Upper lobe of left lung (tissue), 6 donors: ENCODE measurements at regions not wholly inside any gene's neighbourhood (a gene's known extent, or its start where the extent isn't known, plus 50 kb on each side); places are given as distances from the start of the nearest gene placed in this dataset.

Experiments used
- ATAC-seq, 2 donors: fragments of 200-7000 bp; cut with Tn5 transposase; one replicate each; pipeline ENCODE4 v1.9.1; 2022; ENCODE audit warnings: mild to moderate bottlenecking in 2 of 2, moderate library complexity in 2 of 2; ENCODE audit not compliant: low FRiP score in 2 of 2
- DNase-seq, 2 donors: peaks; one replicate each; pipeline ENCODE4 v3.0.0-alpha.2; 2019 to 2020
- H3K27ac ChIP-seq, 4 donors: fragments of 200-600 bp; sonication (generic); one replicate each; pipeline ENCODE4 v1.5.1; 2016 to 2019
- H3K27me3 ChIP-seq, 4 donors: fragments of 200-600 bp; sonication (generic); one replicate each; pipeline ENCODE4 v1.5.1; 2017 to 2019
- H3K36me3 ChIP-seq, 4 donors: fragments of 200-600 bp; sonication (generic); one replicate each; pipeline ENCODE4 v1.5.1; 2016 to 2019
- H3K4me1 ChIP-seq, 4 donors: fragments of 200-600 bp; sonication (generic); one replicate each; pipeline ENCODE4 v1.5.1; 2018 to 2019
- H3K4me3 ChIP-seq, 4 donors: fragments of 200-600 bp; sonication (generic); one replicate each; pipeline ENCODE4 v1.5.1; 2017 to 2019; ENCODE audit warnings: mild to moderate bottlenecking in 2 of 4, moderate library complexity in 1 of 4
- H3K9me3 ChIP-seq, 4 donors: fragments of 200-600 bp; sonication (generic); one replicate each; pipeline ENCODE4 v1.5.1; 2018 to 2019
- CTCF ChIP-seq, 6 experiments: fragments of 450-650 bp in 4 of 6; fragments of 200-600 bp in 2 of 6; sonication (generic) in 2 of 6; IDR thresholded peaks; one replicate each; pipeline ENCODE4 v1.5.1; 2016 to 2019; ENCODE audit warnings: antibody characterized with exemption in 6 of 6
- EP300 ChIP-seq, 4 donors: sonication (generic); formaldehyde crosslinking; IDR thresholded peaks; one replicate each; pipeline ENCODE4 v1.5.1; 2017; ENCODE audit warnings: antibody characterized with exemption in 4 of 4, control low read depth in 2 of 4
- POLR2A ChIP-seq, 4 donors: fragments of 450-650 bp; IDR thresholded peaks; one replicate each; pipeline ENCODE4 v1.5.1; 2016 to 2017; ENCODE audit warnings: antibody characterized with exemption in 4 of 4, mild to moderate bottlenecking in 2 of 4
- POLR2AphosphoS5 ChIP-seq, 2 donors: sonication (generic); formaldehyde crosslinking; IDR thresholded peaks; one replicate each; pipeline ENCODE4 v1.5.1; 2017; ENCODE audit warnings: antibody characterized with exemption in 2 of 2
- WGBS, 2 donors: methylation state at CpG; one replicate each; pipeline ENCODE4 v1.1.5; 2017 to 2018; 5-methylcytosine and 5-hydroxymethylcytosine counted together
- donor health status: DM: no; HTN: no; CAD: no; lungs with moderate emphysema.
- donor health status: DM: no; HTN: yes; CAD: no; lungs with severe emphysema.

- 57 to 68% methylated on average over 2 of the region's 2 CpGs for WGBS, 2 donors
- no peak for ATAC-seq
- Histone ChIP-seq H3K27ac (no peak overlapping the region), H3K9me3 (no peaks in the 10 kb centered on the region), H3K36me3 (no peaks in the 10 kb centered on the region), H3K4me3 (no peak overlapping the region), H3K4me1 (no peaks in the 10 kb centered on the region), H3K27me3 (no peaks in the 10 kb centered on the region)
- TF ChIP-seq POLR2AphosphoS5 (IDR thresholded peaks at IDR 0.05) (no peak), POLR2A (IDR thresholded peaks at IDR 0.05) (no peak), CTCF (IDR thresholded peaks at IDR 0.05) (no peak), EP300 (IDR thresholded peaks at IDR 0.05) (no peak)
- no peak for DNase-seq
Observed at GRCh38 chr2:58870704-58871103, 629.6 kb upstream of the FANCL start.

GRCh38 chr2:58866946-58867345 is 625.8 kb upstream of the FANCL start:
- Histone ChIP-seq H3K36me3 (no peaks in the 10 kb centered on the region), H3K9me3 (no peaks in the 10 kb centered on the region), H3K27ac (no peak overlapping the region), H3K4me3 (no peak overlapping the region), H3K27me3 (no peaks in the 10 kb centered on the region), H3K4me1 (no peaks in the 10 kb centered on the region)
- WGBS, 2 donors, result 83 to 91% methylated on average over 1 of the region's 1 CpG
- no peak for TF ChIP-seq CTCF (IDR thresholded peaks at IDR 0.05)
- TF ChIP-seq EP300 (IDR thresholded peaks at IDR 0.05), result no peak
- no peak for TF ChIP-seq POLR2A (IDR thresholded peaks at IDR 0.05)
- TF ChIP-seq POLR2AphosphoS5 (IDR thresholded peaks at IDR 0.05), result no peak
- no peak for ATAC-seq
- DNase-seq, result no peak

- no peak for TF ChIP-seq CTCF (IDR thresholded peaks at IDR 0.05)
- TF ChIP-seq EP300 (IDR thresholded peaks at IDR 0.05), result no peak
- 29 to 52% methylated on average over 1 of the region's 1 CpG for WGBS, 2 donors
- no peak overlapping the region for H3K27ac ChIP-seq
- no peaks in the 10 kb centered on the region for H3K27me3 ChIP-seq
- H3K9me3 ChIP-seq, result no peaks in the 10 kb centered on the region
- no peak overlapping the region for H3K4me3 ChIP-seq
- no peaks in the 10 kb centered on the region for H3K36me3 ChIP-seq
- DNase-seq (no peak), ATAC-seq (no peak)
- no peaks in the 10 kb centered on the region for H3K4me1 ChIP-seq
Observed at GRCh38 chr2:58866527-58866926, 625.4 kb upstream of the FANCL start.

- ATAC-seq, result no peak
- no peak for DNase-seq
- Histone ChIP-seq H3K27ac (no peak overlapping the region), H3K9me3 (no peaks in the 10 kb centered on the region), H3K27me3 (no peaks in the 10 kb centered on the region), H3K4me3 (no peak overlapping the region), H3K4me1 (no peaks in the 10 kb centered on the region), H3K36me3 (no peaks in the 10 kb centered on the region)
- 47 to 64% methylated on average over 6 of the region's 6 CpGs for WGBS, 2 donors
- TF ChIP-seq POLR2AphosphoS5 (IDR thresholded peaks at IDR 0.05), result no peak
- TF ChIP-seq CTCF (IDR thresholded peaks at IDR 0.05), result no peak
- TF ChIP-seq EP300 (IDR thresholded peaks at IDR 0.05), result no peak
- TF ChIP-seq POLR2A (IDR thresholded peaks at IDR 0.05), result no peak
Observed at GRCh38 chr2:58866040-58866439, 624.9 kb upstream of the FANCL start.

GRCh38 chr2:58865436-58865835 is 624.3 kb upstream of the FANCL start:
- Histone ChIP-seq H3K36me3 (no peaks in the 10 kb centered on the region), H3K27ac (no peak overlapping the region), H3K9me3 (no peaks in the 10 kb centered on the region), H3K4me1 (no peaks in the 10 kb centered on the region), H3K4me3 (no peak overlapping the region), H3K27me3 (no peaks in the 10 kb centered on the region)
- TF ChIP-seq CTCF (IDR thresholded peaks at IDR 0.05) (no peak), EP300 (IDR thresholded peaks at IDR 0.05) (no peak), POLR2AphosphoS5 (IDR thresholded peaks at IDR 0.05) (no peak), POLR2A (IDR thresholded peaks at IDR 0.05) (no peak)
- 82 to 83% methylated on average over 1 of the region's 1 CpG for WGBS, 2 donors
- no peak for DNase-seq
- ATAC-seq, result no peak
